ENCODE measurements at regions not wholly inside any gene's neighbourhood (a gene's known extent, or its start where the extent isn't known, plus 50 kb on each side); places are given as distances from the start of the nearest gene placed in this dataset.

- TF ChIP-seq ZBTB26 (CRISPR knock-in tag; IDR thresholded peaks at IDR 0.05) (peak; percentile 86; the same call in 1 of the 2 replicates), TFE3 (CRISPR knock-in tag; IDR thresholded peaks at IDR 0.05) (no peak), CREM (IDR thresholded peaks at IDR 0.05; ENCODE audit: low read depth) (no peak), NCOR1 (IDR thresholded peaks at IDR 0.05) (no peak), ZMIZ1 (IDR thresholded peaks at IDR 0.05; ENCODE audit: low read depth in 2 of 2, low read length in 2 of 2) (no peak), NFRKB (IDR thresholded peaks at IDR 0.05; ENCODE audit: low read depth) (no peak), CSDE1 (IDR thresholded peaks at IDR 0.05) (no peak), PKNOX1 (IDR thresholded peaks at IDR 0.05) (peak; percentile 48; the same call in 1 of the 2 replicates), ZNF507 (tag; conservative IDR thresholded peaks at IDR 0.05) (no peak)
These were observed 72.3 kb upstream of the CAPZB start (continued) for GRCh38 chr1:19557609-19558051.
